Breast epithelium (tissue), 3 donors: ENCODE measurements at regions not wholly inside any gene's neighbourhood (a gene's known extent, or its start where the extent isn't known, plus 50 kb on each side); places are given as distances from the start of the nearest gene placed in this dataset.

ENCODE experiments used
- CTCF ChIP-seq, 3 donors: fragments of 450-650 bp; IDR thresholded peaks; one replicate each; pipeline ENCODE4 v1.5.1; 2016 to 2017; ENCODE audit warnings: antibody characterized with exemption in 3 of 3, mild to moderate bottlenecking in 3 of 3, moderate library complexity in 3 of 3
- POLR2A ChIP-seq: fragments of 450-650 bp; IDR thresholded peaks from one replicate; pipeline ENCODE4 v1.6.1; 2016; ENCODE audit warnings: antibody characterized with exemption, mild to moderate bottlenecking, moderate library complexity

GRCh38 chr3:193046371-193046770 is 128.7 kb upstream of the MB21D2 start:
- TF ChIP-seq POLR2A (no peak), CTCF (IDR thresholded peaks at IDR 0.05) (no peak)
